ENCODE measurements at regions not wholly inside any gene's neighbourhood (a gene's known extent, or its start where the extent isn't known, plus 50 kb on each side); places are given as distances from the start of the nearest gene placed in this dataset.

DNA sequence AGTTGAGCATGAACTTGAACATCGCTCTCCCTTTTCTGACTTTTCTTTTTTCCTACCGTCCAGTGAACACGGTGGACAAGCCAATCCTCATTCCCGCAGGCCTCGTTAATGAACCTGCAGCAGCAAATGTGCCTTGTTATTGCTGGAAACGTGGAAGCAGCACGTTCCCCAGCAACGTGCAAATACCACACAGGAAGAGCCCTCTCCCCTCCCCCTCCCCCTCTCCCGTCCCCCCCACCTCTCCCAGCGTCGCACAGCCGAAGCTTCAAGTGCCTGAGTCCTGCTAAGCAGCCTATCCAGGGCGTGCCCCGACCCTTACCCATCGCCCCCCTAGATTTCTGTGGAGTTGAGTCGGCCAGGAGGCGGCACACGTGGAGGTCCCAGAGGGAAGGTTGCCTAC lies 219.9 kb downstream of the BCOR start:
- TF ChIP-seq YY1 (IDR thresholded peaks at IDR 0.05; ENCODE audit: insufficient read depth, insufficient read length) (no peak), ZNF274 (IDR thresholded peaks at IDR 0.05; ENCODE audit: low read depth, low read length) (no peak), SUZ12 (IDR thresholded peaks at IDR 0.05; ENCODE audit: extremely low read depth, insufficient read depth, insufficient read length) (no peak)

Measured in NT2/D1 (cell line).